CD4-positive, alpha-beta memory T cell (primary cell): ENCODE measurements at regions not wholly inside any gene's neighbourhood (a gene's known extent, or its start where the extent isn't known, plus 50 kb on each side); places are given as distances from the start of the nearest gene placed in this dataset.

Experiments
- CTCF ChIA-PET: fragments of 350-600 bp; sonication (Branson Sonifier 250); formaldehyde crosslinking; loops from one replicate; lab custom pipeline; 2021; ENCODE audit warnings: inconsistent platforms; ENCODE audit not compliant: partially characterized antibody; lab: Charles Lee
- POLR2A ChIA-PET: fragments of 350-600 bp; sonication (Branson Sonifier 250); formaldehyde crosslinking; loops from one replicate; lab custom pipeline; 2021; ENCODE audit not compliant: partially characterized antibody; lab: Charles Lee
- DNase-seq, 5 donors: peaks; one replicate each; pipeline versions ENCODE4 v3.0.0 to v3.0.0-alpha.2; 2020 to 2022; ENCODE audit warnings: mixed read lengths in 1 of 5
- H3K27ac ChIP-seq: one replicate; pipeline ENCODE4 v1.7.0; 2013; ENCODE audit warnings: low read depth, low read length
- H3K27me3 ChIP-seq: 2 replicates; pipeline ENCODE4 v1.7.0; 2013; ENCODE audit warnings: mild to moderate bottlenecking, low read length, moderate library complexity; ENCODE audit not compliant: insufficient read depth
- H3K36me3 ChIP-seq: 2 replicates; pipeline ENCODE4 v1.7.0; 2013; ENCODE audit warnings: mild to moderate bottlenecking, low read length, moderate library complexity; ENCODE audit not compliant: insufficient read depth
- H3K4me1 ChIP-seq: 2 replicates; pipeline ENCODE4 v1.7.0; 2013; ENCODE audit warnings: mild to moderate bottlenecking, low read length, moderate library complexity; ENCODE audit not compliant: insufficient read depth
- H3K4me3 ChIP-seq, 2 donors: one replicate each; pipeline ENCODE4 v1.7.0; 2013; ENCODE audit warnings: low read length in 2 of 2, mild to moderate bottlenecking in 1 of 2
- H3K9me3 ChIP-seq, 2 donors: one replicate each; pipeline ENCODE4 v1.7.0; 2013; ENCODE audit warnings: low read length in 2 of 2, control low read depth in 1 of 2; ENCODE audit not compliant: control insufficient read depth in 1 of 2
- H3K27ac Mint-ChIP-seq, 7 donors: one replicate each; pipeline ENCODE4 v1.8.0; 2020 to 2021; ENCODE audit warnings: mixed read lengths in 7 of 7, mild to moderate bottlenecking in 6 of 7, inconsistent platforms in 3 of 7, moderate library complexity in 3 of 7
- H3K27me3 Mint-ChIP-seq, 2 donors: one replicate each; pipeline ENCODE4 v1.8.0; 2020 to 2021; ENCODE audit warnings: mixed read lengths in 2 of 2
- H3K36me3 Mint-ChIP-seq, 2 donors: one replicate each; pipeline ENCODE4 v1.8.0; 2020 to 2021; ENCODE audit warnings: mixed read lengths in 2 of 2, inconsistent platforms in 1 of 2, mild to moderate bottlenecking in 1 of 2
- H3K4me1 Mint-ChIP-seq, 4 donors: one replicate each; pipeline ENCODE4 v1.8.0; 2020 to 2021; ENCODE audit warnings: mixed read lengths in 4 of 4, mild to moderate bottlenecking in 1 of 4
- H3K4me3 Mint-ChIP-seq, 8 donors: one replicate each; pipeline ENCODE4 v1.8.0; 2020 to 2021; ENCODE audit warnings: mixed read lengths in 8 of 8, mild to moderate bottlenecking in 7 of 8, moderate library complexity in 6 of 8, inconsistent platforms in 3 of 8
- H3K9me3 Mint-ChIP-seq, 8 donors: one replicate each; pipeline ENCODE4 v1.8.0; 2020 to 2021; ENCODE audit warnings: mixed read lengths in 8 of 8, mild to moderate bottlenecking in 5 of 8, inconsistent platforms in 3 of 8, moderate library complexity in 1 of 8
- intact Hi-C: fragments of 100-400 bp; cut with micrococcal nuclease; formaldehyde crosslinking; loops from one replicate; pipeline ENCODE4 v1.15.1; 2023

- no peak for DNase-seq
- Mint-ChIP-seq H3K9me3 (no peaks in the 10 kb centered on the region), H3K36me3 (no peaks in the 10 kb centered on the region), H3K4me3 (no peak overlapping the region), H3K27me3 (peaks cover 6 to 11% of the 10 kb centered on the region in 2 donors), H3K4me1 (no peaks in the 10 kb centered on the region), H3K27ac (no peak overlapping the region)
- Histone ChIP-seq H3K4me3 (no peak overlapping the region), H3K4me1 (no peaks in the 10 kb centered on the region), H3K36me3 (no peaks in the 10 kb centered on the region), H3K27ac (no peak overlapping the region), H3K9me3 (no peaks in the 10 kb centered on the region), H3K27me3 (no peaks in the 10 kb centered on the region)
- ChIA-PET POLR2A (no interaction called here), CTCF (no interaction called here)
- intact Hi-C loops = no loop called here
Observed at GRCh38 chr1:4047666-4048065, 147.6 kb upstream of the C1orf174 start.

- H3K36me3 Mint-ChIP-seq = no peaks in the 10 kb centered on the region
- CTCF ChIA-PET = no interaction called here
- intact Hi-C loops = no loop called here
Observed at GRCh38 chr1:4048076-4048475, 148.0 kb upstream of the C1orf174 start.

GRCh38 chr1:4048921-4049320 is 148.8 kb upstream of the C1orf174 start:
- H3K4me1 ChIP-seq = no peaks in the 10 kb centered on the region
- no peak overlapping the region for H3K27ac ChIP-seq
- intact Hi-C loops = no loop called here
- no peaks in the 10 kb centered on the region for H3K9me3 ChIP-seq
- H3K27me3 ChIP-seq = no peaks in the 10 kb centered on the region
- no peaks in the 10 kb centered on the region for H3K4me1 Mint-ChIP-seq
- no peaks in the 10 kb centered on the region for H3K9me3 Mint-ChIP-seq
- no peaks in the 10 kb centered on the region for H3K36me3 ChIP-seq
- ChIA-PET CTCF (no interaction called here), POLR2A (no interaction called here)
- H3K27ac Mint-ChIP-seq = no peak overlapping the region
- peaks cover 6 to 13% of the 10 kb centered on the region in 2 donors for H3K27me3 Mint-ChIP-seq
- no peak overlapping the region for H3K4me3 ChIP-seq
- DNase-seq = no peak
- no peaks in the 10 kb centered on the region for H3K36me3 Mint-ChIP-seq
- no peak overlapping the region for H3K4me3 Mint-ChIP-seq

More at GRCh38 chr1:4048076-4048475, 148.0 kb upstream of the C1orf174 start:
- H3K27me3 Mint-ChIP-seq = peaks cover 6 to 14% of the 10 kb centered on the region in 2 donors
- Histone ChIP-seq H3K4me1 (no peaks in the 10 kb centered on the region), H3K27ac (no peak overlapping the region), H3K9me3 (no peaks in the 10 kb centered on the region), H3K4me3 (no peak overlapping the region), H3K27me3 (no peaks in the 10 kb centered on the region), H3K36me3 (no peaks in the 10 kb centered on the region)
- no peak overlapping the region for H3K27ac Mint-ChIP-seq
- H3K9me3 Mint-ChIP-seq = no peaks in the 10 kb centered on the region
- no peak for DNase-seq
- H3K4me1 Mint-ChIP-seq = no peaks in the 10 kb centered on the region
- POLR2A ChIA-PET = no interaction called here
- H3K4me3 Mint-ChIP-seq = no peak overlapping the region

- ChIA-PET POLR2A (no interaction called here), CTCF (no interaction called here)
- intact Hi-C loops = no loop called here
- no peaks in the 10 kb centered on the region for H3K9me3 Mint-ChIP-seq
- H3K4me1 Mint-ChIP-seq = no peaks in the 10 kb centered on the region
- Histone ChIP-seq H3K27me3 (no peaks in the 10 kb centered on the region), H3K9me3 (no peaks in the 10 kb centered on the region), H3K27ac (no peak overlapping the region), H3K4me1 (no peaks in the 10 kb centered on the region), H3K36me3 (no peaks in the 10 kb centered on the region), H3K4me3 (no peak overlapping the region)
- H3K4me3 Mint-ChIP-seq = no peak overlapping the region
- no peak overlapping the region for H3K27ac Mint-ChIP-seq
- DNase-seq = no peak
- H3K36me3 Mint-ChIP-seq = no peaks in the 10 kb centered on the region
- H3K27me3 Mint-ChIP-seq = peaks cover 7 to 13% of the 10 kb centered on the region in 2 donors
Observed at GRCh38 chr1:4050998-4051397, 150.9 kb upstream of the C1orf174 start.

- no peaks in the 10 kb centered on the region for H3K4me1 ChIP-seq
- H3K4me3 ChIP-seq = no peak overlapping the region
- H3K9me3 ChIP-seq = no peaks in the 10 kb centered on the region
- ChIA-PET POLR2A (no interaction called here), CTCF (no interaction called here)
- DNase-seq = no peak
- intact Hi-C loops = no loop called here
- H3K4me3 Mint-ChIP-seq = no peak overlapping the region
- H3K27me3 ChIP-seq = no peaks in the 10 kb centered on the region
- H3K27ac ChIP-seq = no peak overlapping the region
- H3K27me3 Mint-ChIP-seq = peaks cover 8 to 11% of the 10 kb centered on the region in 2 donors
- no peaks in the 10 kb centered on the region for H3K9me3 Mint-ChIP-seq
- no peaks in the 10 kb centered on the region for H3K36me3 ChIP-seq
- no peaks in the 10 kb centered on the region for H3K36me3 Mint-ChIP-seq
- H3K27ac Mint-ChIP-seq = no peak overlapping the region
- H3K4me1 Mint-ChIP-seq = no peaks in the 10 kb centered on the region
Observed at GRCh38 chr1:4052657-4053056, 152.6 kb upstream of the C1orf174 start.

- Mint-ChIP-seq H3K4me1 (no peaks in the 10 kb centered on the region), H3K4me3 (no peak overlapping the region), H3K27me3 (peaks cover 8 to 11% of the 10 kb centered on the region in 2 donors), H3K9me3 (no peaks in the 10 kb centered on the region), H3K36me3 (no peaks in the 10 kb centered on the region), H3K27ac (no peak overlapping the region)
- H3K4me3 ChIP-seq = no peak overlapping the region
- H3K36me3 ChIP-seq = no peaks in the 10 kb centered on the region
- POLR2A ChIA-PET = no interaction called here
- no peak overlapping the region for H3K27ac ChIP-seq
- H3K9me3 ChIP-seq = no peaks in the 10 kb centered on the region
- no peaks in the 10 kb centered on the region for H3K27me3 ChIP-seq
- CTCF ChIA-PET = no interaction called here
- no peaks in the 10 kb centered on the region for H3K4me1 ChIP-seq
- intact Hi-C loops = no loop called here
- DNase-seq = no peak
Observed at GRCh38 chr1:4053160-4053748, 153.2 kb upstream of the C1orf174 start.

GRCh38 chr1:4053774-4054173 is 153.7 kb upstream of the C1orf174 start:
- Mint-ChIP-seq H3K27me3 (peaks cover 7 to 10% of the 10 kb centered on the region in 2 donors), H3K27ac (no peak overlapping the region), H3K9me3 (no peaks in the 10 kb centered on the region), H3K36me3 (no peaks in the 10 kb centered on the region), H3K4me3 (no peak overlapping the region), H3K4me1 (no peaks in the 10 kb centered on the region)
- H3K27ac ChIP-seq = no peak overlapping the region
- ChIA-PET POLR2A (no interaction called here), CTCF (no interaction called here)
- H3K36me3 ChIP-seq = no peaks in the 10 kb centered on the region
- H3K9me3 ChIP-seq = no peaks in the 10 kb centered on the region
- no peak for DNase-seq
- intact Hi-C loops = no loop called here
- no peaks in the 10 kb centered on the region for H3K27me3 ChIP-seq
- H3K4me1 ChIP-seq = no peaks in the 10 kb centered on the region
- H3K4me3 ChIP-seq = no peak overlapping the region
